GM13976 (cell line): ENCODE measurements at regions not wholly inside any gene's neighbourhood (a gene's known extent, or its start where the extent isn't known, plus 50 kb on each side); places are given as distances from the start of the nearest gene placed in this dataset.

Experiments used
- DNase-seq: peaks from one replicate; pipeline ENCODE4 v3.0.0; 2012; ENCODE audit warnings: low spot score
- in situ Hi-C: fragments of 300-500 bp; cut with MboI; formaldehyde crosslinking; loops from one replicate; pipeline ENCODE4 v1.12.0; 2022; ENCODE audit warnings: low sequenced_read_pairs, mixed read lengths, inconsistent platforms; ENCODE audit not compliant: unreplicated experiment
- TF ChIP-seq, protein P1 (sequence below): IDR thresholded peaks from 2 replicates; pipeline ENCODE4 v1.5.1; 2012; ENCODE audit warnings: borderline replicate concordance, mild to moderate bottlenecking; ENCODE audit not compliant: insufficient read depth; ENCODE audit errors: extremely low read depth, missing control alignments, control extremely low read depth

DNA sequence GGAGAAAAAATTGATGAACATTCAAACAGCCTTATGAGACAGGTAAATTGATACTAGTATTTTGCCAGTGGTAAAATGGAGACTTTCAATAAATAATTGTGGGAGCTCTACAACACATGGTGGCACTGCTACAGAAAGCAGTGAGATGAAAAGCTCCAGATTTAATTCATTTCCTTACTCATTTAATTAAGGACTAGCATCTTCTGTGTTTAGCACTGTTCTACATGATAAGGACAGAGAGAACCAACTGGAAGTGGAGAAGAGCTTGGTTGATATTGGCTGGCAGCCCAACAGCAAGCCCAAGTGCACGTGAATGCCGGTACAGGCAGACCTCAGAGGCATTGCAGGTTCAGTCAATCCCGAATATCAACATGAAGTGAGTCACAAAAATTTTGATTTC, 470.4 kb upstream of the MYT1L start:
- in situ Hi-C loops = no loop called here
- no peak for DNase-seq
- TF ChIP-seq, protein P1, sequence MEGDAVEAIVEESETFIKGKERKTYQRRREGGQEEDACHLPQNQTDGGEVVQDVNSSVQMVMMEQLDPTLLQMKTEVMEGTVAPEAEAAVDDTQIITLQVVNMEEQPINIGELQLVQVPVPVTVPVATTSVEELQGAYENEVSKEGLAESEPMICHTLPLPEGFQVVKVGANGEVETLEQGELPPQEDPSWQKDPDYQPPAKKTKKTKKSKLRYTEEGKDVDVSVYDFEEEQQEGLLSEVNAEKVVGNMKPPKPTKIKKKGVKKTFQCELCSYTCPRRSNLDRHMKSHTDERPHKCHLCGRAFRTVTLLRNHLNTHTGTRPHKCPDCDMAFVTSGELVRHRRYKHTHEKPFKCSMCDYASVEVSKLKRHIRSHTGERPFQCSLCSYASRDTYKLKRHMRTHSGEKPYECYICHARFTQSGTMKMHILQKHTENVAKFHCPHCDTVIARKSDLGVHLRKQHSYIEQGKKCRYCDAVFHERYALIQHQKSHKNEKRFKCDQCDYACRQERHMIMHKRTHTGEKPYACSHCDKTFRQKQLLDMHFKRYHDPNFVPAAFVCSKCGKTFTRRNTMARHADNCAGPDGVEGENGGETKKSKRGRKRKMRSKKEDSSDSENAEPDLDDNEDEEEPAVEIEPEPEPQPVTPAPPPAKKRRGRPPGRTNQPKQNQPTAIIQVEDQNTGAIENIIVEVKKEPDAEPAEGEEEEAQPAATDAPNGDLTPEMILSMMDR = no peak

DNA sequence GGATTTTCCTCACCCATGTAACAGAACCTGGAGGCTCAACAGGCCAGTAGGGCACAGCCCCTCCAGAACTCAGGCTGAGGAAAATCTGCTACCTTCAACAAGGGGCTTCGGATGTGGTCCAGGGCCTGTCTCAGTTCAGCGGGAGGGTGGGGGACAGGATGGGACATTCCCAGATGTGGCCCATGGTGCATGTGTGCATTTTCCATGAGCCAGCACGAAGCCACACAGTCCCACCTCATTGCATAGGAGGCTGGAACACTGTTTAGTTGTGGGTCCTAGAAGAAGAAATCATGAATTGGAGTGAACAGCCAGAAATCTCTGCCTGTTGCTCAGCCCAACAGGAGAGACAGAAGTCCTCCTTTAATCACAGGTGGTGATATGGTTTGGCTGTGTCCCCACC, 469.6 kb upstream of the MYT1L start:
- in situ Hi-C loops = no loop called here
- TF ChIP-seq, protein P1 = no peak
- no peak for DNase-seq

DNA sequence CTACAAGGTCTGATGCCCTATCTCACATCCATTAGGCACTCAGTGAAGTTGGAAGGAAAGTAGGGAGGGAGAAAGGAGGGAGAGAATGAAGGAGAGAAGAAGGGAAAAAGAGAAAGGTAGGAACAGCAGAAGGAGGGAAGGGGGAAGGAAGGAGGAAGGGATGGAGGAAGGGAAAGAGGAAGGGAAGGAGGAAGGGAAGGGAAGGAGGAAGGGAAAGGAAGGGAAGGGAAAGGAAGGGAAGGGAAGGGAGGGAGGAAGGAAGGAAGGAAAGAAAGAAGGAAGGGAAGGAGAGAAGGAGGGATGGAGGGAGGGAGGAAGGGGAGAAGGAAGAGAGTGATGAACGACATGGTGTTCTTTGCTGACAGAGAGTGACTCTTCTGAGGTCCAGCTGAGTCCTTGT, 468.9 kb upstream of the MYT1L start:
- in situ Hi-C loops = no loop called here
- no peak for DNase-seq
- TF ChIP-seq, protein P1 = no peak

DNA sequence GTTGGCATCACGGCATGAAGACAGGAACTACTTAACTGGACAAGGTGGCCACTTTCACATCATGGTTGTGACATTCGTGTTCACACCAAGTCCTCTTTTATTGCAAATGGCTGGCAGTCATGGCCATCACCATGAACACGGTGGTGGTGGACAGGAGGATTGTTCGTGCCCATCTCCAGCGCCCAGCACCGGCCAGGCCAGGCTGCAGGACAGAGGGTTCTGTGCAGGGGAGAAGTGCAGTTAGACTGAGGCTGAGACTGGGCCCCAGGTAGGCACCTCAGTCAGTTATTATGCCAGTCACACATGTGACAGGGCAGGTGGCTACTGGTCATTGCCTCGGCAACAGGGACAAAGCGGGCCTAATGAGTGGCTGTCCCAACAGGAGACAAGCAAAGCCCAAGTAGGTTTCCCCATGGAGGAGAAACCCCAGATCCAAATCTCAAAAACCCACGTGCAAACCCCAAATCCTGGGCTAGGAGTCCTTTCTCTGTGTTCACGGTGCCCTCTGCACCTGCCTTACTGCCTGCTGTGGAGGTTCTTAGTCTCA, 468.1 kb upstream of the MYT1L start:
- DNase-seq = no peak
- TF ChIP-seq, protein P1 = no peak
- in situ Hi-C loops = no loop called here

DNA sequence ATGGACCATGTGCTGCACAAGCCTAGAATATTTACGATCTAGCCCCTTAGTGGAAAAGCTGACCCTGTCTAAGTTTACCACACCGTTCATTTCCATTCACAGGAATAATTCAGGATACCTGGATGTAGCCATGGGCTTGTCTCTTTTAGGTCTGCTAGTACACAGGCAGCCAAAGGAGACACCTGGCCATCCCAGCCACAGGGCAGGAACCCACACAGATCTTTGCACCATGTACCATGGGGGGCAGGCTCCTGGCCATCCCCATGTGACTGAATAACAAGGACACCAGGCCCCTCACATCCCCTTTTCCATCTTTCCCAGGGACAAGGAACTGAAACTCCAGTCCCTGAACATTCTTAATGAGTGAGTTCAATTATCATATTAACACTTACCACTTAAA, 467.3 kb upstream of the MYT1L start:
- no peak for DNase-seq
- TF ChIP-seq, protein P1 = no peak
- in situ Hi-C loops = no loop called here

DNA sequence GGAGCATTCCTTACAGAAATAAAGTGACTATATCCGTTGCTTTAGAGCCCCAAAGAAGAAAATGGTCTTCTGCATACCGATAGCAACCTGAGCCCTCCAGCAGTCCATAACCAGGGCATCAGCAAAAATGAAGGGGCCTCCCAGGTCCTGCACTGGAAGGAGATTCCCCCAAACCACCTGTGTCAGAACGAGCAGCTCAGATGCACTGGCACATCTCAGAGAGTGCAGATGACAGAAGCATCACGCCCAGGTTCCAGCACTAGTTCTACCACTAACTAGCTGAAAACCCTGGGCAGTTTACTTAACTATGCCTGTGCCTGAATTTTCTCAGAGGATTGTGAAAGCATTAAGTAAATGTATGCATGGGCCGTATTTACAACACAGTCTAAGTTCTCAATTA, 466.7 kb upstream of the MYT1L start:
- DNase-seq = no peak
- in situ Hi-C loops = no loop called here
- TF ChIP-seq, protein P1 = no peak

DNA sequence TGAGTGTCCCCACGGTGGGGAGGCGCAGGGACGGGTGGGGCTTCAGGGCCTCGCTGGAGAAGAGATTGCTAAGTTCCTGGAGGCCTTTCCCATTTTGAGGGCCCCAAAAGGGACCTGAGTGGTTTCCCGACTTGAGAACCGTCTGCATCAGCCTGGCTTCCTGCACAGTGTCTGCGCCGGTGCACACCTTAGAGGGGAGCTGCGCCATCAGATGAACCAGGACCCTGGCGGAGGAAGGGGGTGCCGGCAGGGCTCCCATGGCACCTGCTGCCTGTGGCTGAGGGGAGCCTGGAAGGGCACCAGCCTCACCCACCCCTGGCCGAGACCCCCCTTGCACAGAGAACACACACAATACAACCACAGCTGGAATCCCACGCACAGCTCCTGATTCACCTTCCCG, 465.1 kb upstream of the MYT1L start:
- TF ChIP-seq, protein P1 = no peak
- DNase-seq = no peak
- in situ Hi-C loops = no loop called here
